ENCODE measurements at regions not wholly inside any gene's neighbourhood (a gene's known extent, or its start where the extent isn't known, plus 50 kb on each side); places are given as distances from the start of the nearest gene placed in this dataset.
"Not testable (repeated sequence)": the region's sequence is repeated elsewhere in the genome, so short reads cannot be mapped to it uniquely, and the experiment has no call there.

DNA sequence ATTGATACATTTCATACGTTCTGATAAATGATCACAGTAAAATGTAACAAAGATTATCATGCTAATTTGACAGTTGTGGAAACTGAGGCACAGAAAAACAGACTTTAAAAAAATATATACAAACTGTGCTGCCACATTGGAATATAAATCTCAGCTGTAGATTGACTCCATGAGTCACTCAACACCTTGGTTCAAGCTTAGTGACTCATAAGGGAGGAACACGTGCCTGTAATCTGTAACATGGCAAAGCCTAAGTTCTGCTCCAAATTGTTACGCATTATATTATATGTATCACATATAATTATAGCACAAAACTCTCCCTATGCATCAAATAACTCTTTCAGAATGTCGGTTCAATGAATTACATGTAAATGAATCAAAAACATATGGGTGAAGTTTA is 1047.5 kb downstream of the GATA3 start:
- DNase-seq (ENCODE audit: low read depth): no peak
- no peak overlapping the region for H3K4me3 ChIP-seq (ENCODE audit: low read length)
- TF ChIP-seq, protein P1, sequence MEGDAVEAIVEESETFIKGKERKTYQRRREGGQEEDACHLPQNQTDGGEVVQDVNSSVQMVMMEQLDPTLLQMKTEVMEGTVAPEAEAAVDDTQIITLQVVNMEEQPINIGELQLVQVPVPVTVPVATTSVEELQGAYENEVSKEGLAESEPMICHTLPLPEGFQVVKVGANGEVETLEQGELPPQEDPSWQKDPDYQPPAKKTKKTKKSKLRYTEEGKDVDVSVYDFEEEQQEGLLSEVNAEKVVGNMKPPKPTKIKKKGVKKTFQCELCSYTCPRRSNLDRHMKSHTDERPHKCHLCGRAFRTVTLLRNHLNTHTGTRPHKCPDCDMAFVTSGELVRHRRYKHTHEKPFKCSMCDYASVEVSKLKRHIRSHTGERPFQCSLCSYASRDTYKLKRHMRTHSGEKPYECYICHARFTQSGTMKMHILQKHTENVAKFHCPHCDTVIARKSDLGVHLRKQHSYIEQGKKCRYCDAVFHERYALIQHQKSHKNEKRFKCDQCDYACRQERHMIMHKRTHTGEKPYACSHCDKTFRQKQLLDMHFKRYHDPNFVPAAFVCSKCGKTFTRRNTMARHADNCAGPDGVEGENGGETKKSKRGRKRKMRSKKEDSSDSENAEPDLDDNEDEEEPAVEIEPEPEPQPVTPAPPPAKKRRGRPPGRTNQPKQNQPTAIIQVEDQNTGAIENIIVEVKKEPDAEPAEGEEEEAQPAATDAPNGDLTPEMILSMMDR (conservative IDR thresholded peaks at IDR 0.05; ENCODE audit: low read length): no peak

DNA sequence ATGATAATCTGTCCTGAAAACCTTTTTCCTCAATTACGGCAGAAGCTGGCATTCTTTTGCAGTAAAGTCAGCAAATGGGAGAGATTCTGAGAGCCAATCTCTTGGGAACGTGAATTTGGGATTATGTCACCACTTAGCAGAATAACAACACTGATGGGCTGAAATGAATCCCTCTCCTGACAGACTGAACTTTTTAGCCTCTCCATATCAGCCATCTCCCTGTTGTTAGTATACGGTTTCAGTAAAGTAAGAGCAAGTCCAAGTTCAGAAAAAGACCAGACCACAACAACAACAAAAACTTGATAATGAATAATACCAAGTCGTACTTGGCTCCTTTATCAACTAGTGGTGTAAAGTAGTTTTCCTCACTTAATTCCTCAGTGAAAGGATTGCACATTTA is 1048.8 kb downstream of the GATA3 start:
- no peak overlapping the region for H3K4me3 ChIP-seq (ENCODE audit: low read length)
- no peak for DNase-seq (ENCODE audit: low read depth)
- TF ChIP-seq, protein P1 (conservative IDR thresholded peaks at IDR 0.05; ENCODE audit: low read length): no peak

DNA sequence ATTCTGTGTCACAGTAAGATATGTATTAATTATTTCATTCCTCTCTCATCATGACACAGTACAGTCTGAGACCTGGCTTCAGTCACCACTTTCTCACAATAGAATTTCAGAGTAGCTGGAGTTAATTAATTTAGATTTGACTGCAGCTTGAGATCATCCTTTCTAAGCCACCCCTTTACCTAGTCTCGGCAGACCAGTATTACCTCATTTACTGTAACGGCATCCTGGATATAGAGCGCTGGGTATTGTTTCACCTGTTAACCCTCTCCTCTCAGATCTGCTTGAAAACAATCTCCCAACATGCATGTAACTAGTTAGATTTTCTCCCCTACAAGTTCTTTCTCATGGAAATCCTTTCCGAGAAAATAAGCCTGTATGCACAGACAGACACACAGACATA is 1057.5 kb downstream of the GATA3 start:
- H3K4me3 ChIP-seq (ENCODE audit: low read length): no peak overlapping the region
- TF ChIP-seq, protein P1 (conservative IDR thresholded peaks at IDR 0.05; ENCODE audit: low read length): no peak
- no peak for DNase-seq (ENCODE audit: low read depth)

DNA sequence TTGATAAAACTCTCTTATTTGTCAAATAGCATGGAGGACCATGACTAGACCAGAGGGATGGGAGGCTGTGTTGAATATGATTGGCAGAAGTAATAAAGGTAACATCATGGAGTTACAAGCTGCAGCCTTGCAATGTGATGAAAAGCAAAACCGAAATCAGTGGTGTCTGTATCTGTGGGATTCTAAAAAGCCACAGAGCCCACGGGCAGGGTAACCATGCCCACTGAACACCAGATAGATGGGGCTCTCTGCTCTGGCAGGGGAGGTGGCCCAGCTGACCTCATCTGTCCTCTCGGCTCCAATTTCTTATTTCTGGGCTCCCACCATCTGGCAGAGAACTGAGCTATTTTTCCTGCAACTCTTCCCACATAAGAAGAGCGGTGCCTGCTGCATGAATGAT is 1072.2 kb downstream of the GATA3 start:
- H3K4me3 ChIP-seq (ENCODE audit: low read length): no peak overlapping the region
- DNase-seq (ENCODE audit: low read depth): no peak
- TF ChIP-seq, protein P1 (conservative IDR thresholded peaks at IDR 0.05; ENCODE audit: low read length): no peak

DNA sequence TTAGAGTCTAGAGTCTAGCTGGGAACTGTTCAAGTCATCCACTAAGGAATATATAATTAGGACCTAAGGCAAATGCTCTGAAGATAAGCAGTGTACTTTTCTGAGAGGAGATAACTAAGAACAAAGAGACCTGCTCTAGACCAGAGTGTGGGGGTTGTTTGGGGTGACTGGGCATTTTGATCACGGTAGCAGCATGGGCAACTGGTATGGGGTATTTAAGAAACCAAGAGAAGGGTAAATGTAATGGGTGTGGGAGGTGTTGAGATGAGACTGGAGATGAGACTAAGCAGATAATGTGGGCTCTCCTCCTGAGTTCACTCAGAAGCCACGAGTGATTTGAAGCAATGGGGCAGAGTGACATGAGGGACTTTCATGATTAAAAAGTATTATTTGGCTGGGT is 1082.9 kb downstream of the GATA3 start:
- TF ChIP-seq, protein P1 (conservative IDR thresholded peaks at IDR 0.05; ENCODE audit: low read length): no peak
- H3K4me3 ChIP-seq (ENCODE audit: low read length): no peak overlapping the region
- DNase-seq (ENCODE audit: low read depth): no peak

DNA sequence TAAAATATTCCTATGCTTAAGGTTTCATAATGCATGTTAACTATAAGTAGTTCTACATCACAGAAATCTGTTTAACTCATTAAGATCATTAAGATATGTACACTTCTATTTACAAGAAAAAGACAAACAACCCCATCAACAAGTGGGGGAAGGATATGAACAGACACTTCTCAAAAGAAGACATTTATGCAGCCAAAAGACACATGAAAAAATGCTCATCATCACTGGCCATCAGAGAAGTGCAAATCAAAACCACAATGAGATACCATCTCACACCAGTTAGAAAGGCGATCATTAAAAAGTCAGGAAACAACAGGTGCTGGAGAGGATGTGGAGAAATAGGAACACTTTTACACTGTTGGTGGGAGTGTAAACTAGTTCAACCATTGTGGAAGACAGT is 1084.3 kb downstream of the GATA3 start:
- not testable (repeated sequence) for DNase-seq (ENCODE audit: low read depth); H3K4me3 ChIP-seq (ENCODE audit: low read length)

DNA sequence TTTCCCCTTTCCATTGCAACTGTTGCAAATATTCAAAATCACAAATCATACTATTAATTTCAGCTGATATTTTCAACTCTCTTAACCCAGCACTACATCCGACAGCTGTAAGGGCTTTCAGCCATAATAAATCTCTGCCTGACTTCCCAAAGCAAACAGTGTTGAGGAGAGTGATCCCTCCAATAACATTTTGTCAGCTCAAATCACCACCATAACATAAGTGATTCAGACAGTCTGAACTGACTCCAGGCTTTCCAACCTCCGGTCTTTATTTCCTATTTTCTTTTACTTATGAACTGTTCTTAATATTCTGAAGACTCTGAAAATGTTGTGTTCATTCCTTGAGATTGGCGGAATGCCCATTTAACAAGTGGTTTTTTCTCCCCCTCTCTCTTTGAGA is 1085.9 kb downstream of the GATA3 start:
- TF ChIP-seq, protein P1 (conservative IDR thresholded peaks at IDR 0.05; ENCODE audit: low read length): no peak
- DNase-seq (ENCODE audit: low read depth): no peak
- no peak overlapping the region for H3K4me3 ChIP-seq (ENCODE audit: low read length)

DNA sequence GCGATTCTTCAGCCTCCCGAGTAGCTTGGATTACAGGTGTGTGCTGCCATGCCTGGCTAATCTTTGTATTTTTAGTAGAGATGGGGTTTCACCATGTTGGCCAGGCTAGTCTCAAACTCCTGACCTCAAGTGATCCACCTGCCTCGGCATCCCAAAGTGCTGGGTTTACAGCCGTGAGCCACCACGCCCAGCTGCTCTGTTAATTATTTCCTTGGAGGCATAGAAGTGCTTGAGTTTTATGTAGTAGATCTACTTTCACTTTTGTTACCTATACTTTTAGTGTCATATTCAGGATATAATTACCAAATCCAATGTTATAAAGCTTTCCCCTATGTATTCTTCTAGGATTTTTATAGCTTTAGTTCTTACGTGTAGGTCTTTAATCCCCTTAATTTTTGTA is 1093.0 kb downstream of the GATA3 start:
- no peak overlapping the region for H3K4me3 ChIP-seq (ENCODE audit: low read length)
- TF ChIP-seq, protein P1 (conservative IDR thresholded peaks at IDR 0.05; ENCODE audit: low read length): no peak
- DNase-seq (ENCODE audit: low read depth): no peak

All from AG10803 (cell line).